ENCODE measurements at regions not wholly inside any gene's neighbourhood (a gene's known extent, or its start where the extent isn't known, plus 50 kb on each side); places are given as distances from the start of the nearest gene placed in this dataset.
"Not testable (repeated sequence)": the region's sequence is repeated elsewhere in the genome, so short reads cannot be mapped to it uniquely, and the experiment has no call there.

DNA sequence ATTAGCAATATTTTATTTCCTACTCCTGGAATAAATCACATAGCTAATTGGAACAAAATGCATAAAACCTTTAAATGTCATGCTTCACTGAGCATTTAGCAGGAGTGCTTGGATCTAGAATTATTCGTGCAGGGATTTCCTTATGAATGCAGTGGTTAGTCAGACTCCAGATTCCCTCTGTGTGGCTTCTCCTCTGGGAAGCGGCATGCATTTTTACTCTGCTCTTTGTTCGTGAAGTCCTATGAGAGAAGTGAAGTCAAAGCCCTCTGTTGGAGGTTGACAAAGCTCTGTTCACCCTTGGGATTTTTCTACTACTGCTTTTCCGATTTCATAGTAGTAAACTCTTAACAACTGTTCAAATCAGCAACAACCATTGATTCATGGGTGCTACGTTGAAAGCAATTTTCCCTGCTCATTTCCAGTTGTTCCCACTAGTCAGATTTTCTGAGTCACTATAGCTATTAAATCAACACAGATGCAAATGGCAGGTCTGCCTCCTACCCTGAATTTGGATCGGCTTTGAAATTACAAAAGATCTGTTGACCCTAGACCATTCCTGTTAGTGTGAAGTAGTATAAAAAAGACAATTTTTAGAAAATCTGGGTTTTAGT, 461.7 kb downstream of the STK39 start:
- Histone ChIP-seq H3K4me1 (ENCODE audit: control insufficient read depth in 5 of 5, insufficient read depth in 5 of 5, low read length in 5 of 5) (no peaks in the 10 kb centered on the region), H3K27ac (ENCODE audit: low read depth in 1 of 2, low read length in 1 of 2) (no peak overlapping the region), H3K9me3 (ENCODE audit: control insufficient read depth in 4 of 4, insufficient read depth in 3 of 4, low read length in 3 of 4) (no peaks in the 10 kb centered on the region), H3K36me3 (ENCODE audit: control insufficient read depth in 4 of 4, insufficient read depth in 4 of 4, low read length in 4 of 4) (no peaks in the 10 kb centered on the region), H3K4me3 (no peak overlapping the region), H3K27me3 (ENCODE audit: control insufficient read depth in 3 of 3, insufficient read depth in 3 of 3, low read length in 2 of 3) (no peaks in the 10 kb centered on the region), H3K9ac (ENCODE audit: insufficient read depth in 1 of 2, low read length in 2 of 2) (no peak overlapping the region)
- ATAC-seq (ENCODE audit: insufficient read depth, low FRiP score), result no peak
- TF ChIP-seq, protein P1, sequence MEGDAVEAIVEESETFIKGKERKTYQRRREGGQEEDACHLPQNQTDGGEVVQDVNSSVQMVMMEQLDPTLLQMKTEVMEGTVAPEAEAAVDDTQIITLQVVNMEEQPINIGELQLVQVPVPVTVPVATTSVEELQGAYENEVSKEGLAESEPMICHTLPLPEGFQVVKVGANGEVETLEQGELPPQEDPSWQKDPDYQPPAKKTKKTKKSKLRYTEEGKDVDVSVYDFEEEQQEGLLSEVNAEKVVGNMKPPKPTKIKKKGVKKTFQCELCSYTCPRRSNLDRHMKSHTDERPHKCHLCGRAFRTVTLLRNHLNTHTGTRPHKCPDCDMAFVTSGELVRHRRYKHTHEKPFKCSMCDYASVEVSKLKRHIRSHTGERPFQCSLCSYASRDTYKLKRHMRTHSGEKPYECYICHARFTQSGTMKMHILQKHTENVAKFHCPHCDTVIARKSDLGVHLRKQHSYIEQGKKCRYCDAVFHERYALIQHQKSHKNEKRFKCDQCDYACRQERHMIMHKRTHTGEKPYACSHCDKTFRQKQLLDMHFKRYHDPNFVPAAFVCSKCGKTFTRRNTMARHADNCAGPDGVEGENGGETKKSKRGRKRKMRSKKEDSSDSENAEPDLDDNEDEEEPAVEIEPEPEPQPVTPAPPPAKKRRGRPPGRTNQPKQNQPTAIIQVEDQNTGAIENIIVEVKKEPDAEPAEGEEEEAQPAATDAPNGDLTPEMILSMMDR (IDR thresholded peaks at IDR 0.05; ENCODE audit: control extremely low read depth, extremely low read depth), result no peak
- 85 to 87% methylated on average over 6 of the region's 6 CpGs for WGBS, 2 donors
- no peak for DNase-seq

DNA sequence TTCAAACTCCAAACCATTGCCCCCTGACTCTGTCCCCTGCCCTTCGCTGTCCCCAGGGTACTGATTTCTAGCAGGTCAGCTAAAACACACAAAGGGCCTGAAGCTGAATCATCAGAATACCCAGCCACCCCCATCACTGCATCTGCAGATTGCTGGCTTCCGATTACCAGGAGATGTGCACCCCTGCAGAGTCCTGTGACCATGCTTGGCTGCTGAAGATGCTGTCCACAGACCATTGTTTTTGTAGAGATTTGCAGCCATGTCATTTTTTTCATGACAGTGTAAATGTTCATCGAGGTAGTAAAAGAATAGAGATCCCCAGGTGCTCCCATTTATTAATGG, 463.3 kb downstream of the STK39 start:
- TF ChIP-seq, protein P1 (IDR thresholded peaks at IDR 0.05; ENCODE audit: control extremely low read depth, extremely low read depth), result no peak
- no peak for DNase-seq
- Histone ChIP-seq H3K9ac (ENCODE audit: insufficient read depth in 1 of 2, low read length in 2 of 2) (no peak overlapping the region), H3K4me1 (ENCODE audit: control insufficient read depth in 5 of 5, insufficient read depth in 5 of 5, low read length in 5 of 5) (no peaks in the 10 kb centered on the region), H3K9me3 (ENCODE audit: control insufficient read depth in 4 of 4, insufficient read depth in 3 of 4, low read length in 3 of 4) (no peaks in the 10 kb centered on the region), H3K27ac (ENCODE audit: low read depth in 1 of 2, low read length in 1 of 2) (no peak overlapping the region), H3K4me3 (no peak overlapping the region), H3K27me3 (ENCODE audit: control insufficient read depth in 3 of 3, insufficient read depth in 3 of 3, low read length in 2 of 3) (peaks cover 0 to 2% (median 0%) of the 10 kb centered on the region in 3 donors), H3K36me3 (ENCODE audit: control insufficient read depth in 4 of 4, insufficient read depth in 4 of 4, low read length in 4 of 4) (no peaks in the 10 kb centered on the region)
- WGBS, 2 donors, result 71 to 83% methylated on average over 3 of the region's 3 CpGs
- ATAC-seq (ENCODE audit: insufficient read depth, low FRiP score), result no peak

DNA sequence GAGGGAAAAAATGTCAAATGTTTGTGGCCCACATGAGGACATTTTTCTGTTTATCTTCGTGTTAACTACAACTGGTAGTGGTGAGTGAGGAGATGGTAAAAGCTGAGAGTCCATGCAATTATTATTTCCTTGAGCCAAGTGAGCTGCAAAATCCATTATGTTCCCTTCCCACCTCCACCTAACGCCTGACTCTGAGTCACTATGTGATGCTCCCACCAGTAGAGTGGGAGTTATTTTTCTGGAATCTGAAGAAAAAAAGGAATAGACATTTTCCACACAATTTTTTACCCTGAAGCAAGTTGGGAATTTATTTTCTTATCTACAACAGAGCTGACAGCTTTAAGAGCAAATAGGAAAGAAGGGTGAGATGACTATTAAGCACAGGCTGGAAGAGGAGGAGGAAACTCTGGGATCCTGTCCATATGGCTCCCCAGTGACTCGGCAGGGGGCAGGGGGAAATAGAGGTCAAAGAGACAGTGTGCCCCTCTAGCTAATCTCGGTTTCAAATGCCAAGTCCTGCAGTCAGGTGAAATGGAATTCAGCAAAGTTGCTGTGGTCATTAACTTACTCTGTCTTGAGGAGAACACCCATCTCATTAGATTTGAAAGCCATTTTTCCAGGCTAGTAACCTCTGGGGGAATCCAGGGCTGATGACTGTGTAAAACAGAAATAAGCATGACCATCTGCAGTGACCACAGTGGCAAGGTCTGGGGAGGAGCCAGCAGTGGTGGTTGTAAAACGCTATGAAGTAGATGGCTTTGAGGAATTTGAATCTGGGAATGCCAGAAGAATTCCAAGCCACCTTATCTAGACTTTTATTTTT, 463.9 kb downstream of the STK39 start:
- TF ChIP-seq, protein P1 (IDR thresholded peaks at IDR 0.05; ENCODE audit: control extremely low read depth, extremely low read depth), result no peak
- ATAC-seq (ENCODE audit: insufficient read depth, low FRiP score), result no peak
- Histone ChIP-seq H3K27me3 (ENCODE audit: control insufficient read depth in 3 of 3, insufficient read depth in 3 of 3, low read length in 2 of 3) (peaks cover 0 to 2% (median 0%) of the 10 kb centered on the region in 3 donors), H3K9ac (ENCODE audit: insufficient read depth in 1 of 2, low read length in 2 of 2) (no peak overlapping the region), H3K4me3 (no peak overlapping the region), H3K36me3 (ENCODE audit: control insufficient read depth in 4 of 4, insufficient read depth in 4 of 4, low read length in 4 of 4) (no peaks in the 10 kb centered on the region), H3K4me1 (ENCODE audit: control insufficient read depth in 5 of 5, insufficient read depth in 5 of 5, low read length in 5 of 5) (no peaks in the 10 kb centered on the region), H3K9me3 (ENCODE audit: control insufficient read depth in 4 of 4, insufficient read depth in 3 of 4, low read length in 3 of 4) (no peaks in the 10 kb centered on the region), H3K27ac (ENCODE audit: low read depth in 1 of 2, low read length in 1 of 2) (no peak overlapping the region)
- DNase-seq, result no peak
- WGBS, 2 donors, result 39 to 52% methylated on average over 5 of the region's 5 CpGs

DNA sequence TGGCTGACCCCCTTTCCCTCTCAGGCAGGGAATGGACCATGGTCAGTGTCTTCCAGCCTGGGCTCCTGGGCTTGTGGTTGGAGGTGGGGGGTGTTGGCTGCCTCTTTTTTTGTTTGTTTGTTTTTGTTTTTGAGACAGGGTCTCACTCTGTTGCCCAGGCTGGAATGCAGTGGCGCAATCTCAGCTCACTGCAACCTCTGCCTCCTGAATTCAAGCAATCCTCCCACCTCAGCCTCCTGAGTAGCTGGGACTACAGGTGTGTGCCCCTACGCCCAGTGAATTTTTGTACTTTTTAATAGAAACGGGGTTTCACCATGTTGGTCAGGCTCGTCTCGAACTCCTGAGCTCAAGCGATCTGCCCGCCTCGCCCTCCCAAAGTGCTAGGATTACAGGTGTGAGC, 465.8 kb downstream of the STK39 start:
- H3K4me3 ChIP-seq; DNase-seq; H3K4me1 ChIP-seq (ENCODE audit: control insufficient read depth in 5 of 5, insufficient read depth in 5 of 5, low read length in 5 of 5); H3K9me3 ChIP-seq (ENCODE audit: control insufficient read depth in 4 of 4, insufficient read depth in 3 of 4, low read length in 3 of 4); ATAC-seq (ENCODE audit: insufficient read depth, low FRiP score); H3K27ac ChIP-seq (ENCODE audit: low read depth in 1 of 2, low read length in 1 of 2); H3K27me3 ChIP-seq (ENCODE audit: control insufficient read depth in 3 of 3, insufficient read depth in 3 of 3, low read length in 2 of 3); H3K9ac ChIP-seq (ENCODE audit: insufficient read depth in 1 of 2, low read length in 2 of 2); H3K36me3 ChIP-seq (ENCODE audit: control insufficient read depth in 4 of 4, insufficient read depth in 4 of 4, low read length in 4 of 4): not testable (repeated sequence)
- WGBS, 2 donors, result 85 to 89% methylated on average over 8 of the region's 8 CpGs
